ENCODE measurements at regions not wholly inside any gene's neighbourhood (a gene's known extent, or its start where the extent isn't known, plus 50 kb on each side); places are given as distances from the start of the nearest gene placed in this dataset.

DNA sequence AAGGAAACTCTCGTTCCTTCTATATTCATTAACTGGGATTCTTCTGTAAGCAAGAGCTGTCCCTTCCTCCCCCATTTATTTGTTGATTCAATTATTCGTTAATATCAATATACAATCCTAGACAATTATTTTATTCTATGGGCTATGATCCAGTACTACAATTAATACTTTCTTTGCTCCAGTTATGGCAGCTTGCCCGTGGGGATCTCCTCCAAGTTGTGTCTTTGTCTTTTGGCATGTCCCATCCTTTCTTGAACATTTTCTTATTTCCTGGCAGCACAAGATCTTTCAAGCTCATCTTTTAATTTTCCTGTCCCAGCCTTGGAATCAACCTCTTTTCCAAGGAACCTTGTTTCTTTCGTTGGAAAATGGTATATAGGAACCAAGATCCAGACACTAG, 249.3 kb downstream of the GAS1 start:
- DNase-seq: no peak

DNA sequence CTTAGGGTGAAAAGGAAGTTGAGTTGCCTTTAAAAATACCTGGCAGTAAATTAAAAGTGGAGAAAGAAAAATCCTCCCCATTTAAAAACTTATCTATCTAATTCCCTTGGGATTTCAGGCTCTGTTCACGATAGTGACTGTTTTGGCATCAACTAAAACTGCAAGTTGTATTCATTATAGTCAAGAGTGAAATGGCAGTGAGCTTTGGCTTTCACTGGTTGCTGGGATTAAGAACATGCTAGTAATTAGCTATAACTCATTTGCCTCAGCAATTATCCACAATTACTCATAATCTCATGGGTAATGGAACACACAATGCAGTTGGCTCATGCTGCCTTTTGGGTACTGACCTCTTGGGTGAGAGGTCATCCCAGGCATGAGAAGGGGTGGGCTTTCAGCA, 250.1 kb downstream of the GAS1 start:
- DNase-seq: no peak

DNA sequence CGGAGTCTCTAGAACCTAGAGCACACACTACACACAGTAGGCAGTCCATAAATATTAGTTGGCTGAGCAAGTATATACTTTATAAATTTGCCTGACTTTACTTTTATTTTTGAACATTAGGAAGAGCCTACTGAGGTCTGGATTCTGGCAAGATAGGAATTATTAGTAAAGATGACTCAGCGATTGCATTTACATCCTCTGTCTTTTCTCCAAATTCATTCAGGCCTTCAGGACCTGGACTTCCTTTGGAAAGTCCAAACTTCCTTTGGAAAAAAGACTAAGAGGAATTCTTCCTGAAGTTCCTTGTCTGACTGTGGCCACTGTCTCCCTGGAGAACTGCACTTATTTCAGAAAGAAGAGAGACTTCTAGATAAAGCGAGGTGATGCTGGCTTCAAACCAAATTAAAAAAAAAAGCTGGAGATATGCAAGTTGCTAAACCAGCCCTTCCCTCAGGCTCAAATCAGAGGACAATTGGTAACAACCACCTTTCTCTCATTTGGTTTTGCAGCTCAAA, 251.3 kb downstream of the GAS1 start:
- DNase-seq: no peak

DNA sequence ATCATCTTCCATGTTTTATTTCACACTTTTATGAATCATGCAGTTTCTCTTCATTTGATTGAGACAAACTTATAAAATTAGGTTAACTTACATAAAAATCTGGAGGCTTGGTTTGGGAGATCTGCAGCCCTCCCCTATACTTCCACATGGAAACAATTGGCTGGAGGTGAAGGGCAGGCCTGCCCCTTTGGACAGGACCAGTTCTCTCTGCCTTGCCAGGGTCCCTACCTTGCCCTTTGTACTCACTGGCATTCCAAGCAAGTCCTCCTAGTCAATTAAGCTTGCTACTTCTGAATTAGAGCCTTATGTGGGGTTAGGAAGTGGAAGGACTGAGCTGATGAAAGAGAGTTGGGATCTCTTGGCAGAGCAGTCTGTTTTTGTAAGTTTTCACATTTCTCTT, 257.3 kb downstream of the GAS1 start:
- DNase-seq: no peak

DNA sequence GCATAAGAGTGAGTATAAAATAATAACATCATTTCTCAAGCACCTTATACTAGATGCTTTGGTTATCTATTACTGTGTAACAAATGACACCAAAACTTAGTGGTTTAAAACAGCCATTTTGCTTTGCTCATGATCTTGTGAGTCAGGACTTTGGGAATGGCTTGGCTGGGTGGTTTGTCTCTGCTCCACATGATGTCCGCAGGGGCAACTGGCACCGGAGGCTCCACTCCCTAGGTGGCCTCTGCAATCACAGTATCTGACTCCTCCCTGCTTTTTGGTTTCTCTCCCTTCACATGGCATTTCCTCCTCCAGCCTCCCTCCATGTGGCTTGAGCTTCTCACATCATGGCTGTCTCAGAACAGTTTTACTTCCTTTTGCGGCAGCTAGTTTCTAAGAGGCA, 259.5 kb downstream of the GAS1 start:
- no peak for DNase-seq

DNA sequence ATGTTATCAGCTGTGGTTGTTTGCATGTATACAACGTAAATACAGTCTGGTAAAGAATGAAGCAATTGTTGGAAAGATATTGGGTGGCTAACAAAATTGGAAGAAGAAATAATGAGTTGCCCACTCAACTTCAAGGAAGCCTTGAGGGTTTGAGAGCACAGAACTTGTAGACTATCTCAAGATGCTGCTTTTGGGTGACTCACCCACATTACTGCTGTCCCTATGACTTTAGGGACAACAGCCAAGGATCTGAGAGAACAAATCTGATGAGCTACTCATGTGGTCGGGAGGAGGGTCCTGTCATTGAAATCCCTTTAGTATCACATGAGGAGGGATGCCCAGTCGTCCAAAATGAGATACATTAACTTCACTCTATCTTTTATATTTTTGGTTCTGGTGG, 261.8 kb downstream of the GAS1 start:
- no peak for DNase-seq

DNA sequence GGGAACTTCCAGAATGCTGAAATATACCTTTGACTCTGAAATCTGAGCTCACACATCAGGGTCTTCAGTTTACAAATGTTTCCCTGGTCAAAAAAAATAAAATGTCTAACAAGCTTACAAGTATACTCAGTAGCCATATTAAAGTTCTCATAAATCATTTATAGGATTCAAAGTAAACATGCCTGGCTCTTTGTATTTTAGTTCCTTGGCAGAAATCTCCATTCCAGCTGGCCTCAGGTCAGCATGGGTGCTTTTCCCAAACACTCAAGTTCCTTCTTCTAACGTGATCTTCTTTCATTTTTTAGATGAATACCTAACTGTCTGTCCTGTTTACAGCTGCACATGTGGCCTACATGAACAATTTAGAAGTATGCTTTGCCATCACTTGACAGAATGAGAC, 263.2 kb downstream of the GAS1 start:
- DNase-seq: no peak

DNA sequence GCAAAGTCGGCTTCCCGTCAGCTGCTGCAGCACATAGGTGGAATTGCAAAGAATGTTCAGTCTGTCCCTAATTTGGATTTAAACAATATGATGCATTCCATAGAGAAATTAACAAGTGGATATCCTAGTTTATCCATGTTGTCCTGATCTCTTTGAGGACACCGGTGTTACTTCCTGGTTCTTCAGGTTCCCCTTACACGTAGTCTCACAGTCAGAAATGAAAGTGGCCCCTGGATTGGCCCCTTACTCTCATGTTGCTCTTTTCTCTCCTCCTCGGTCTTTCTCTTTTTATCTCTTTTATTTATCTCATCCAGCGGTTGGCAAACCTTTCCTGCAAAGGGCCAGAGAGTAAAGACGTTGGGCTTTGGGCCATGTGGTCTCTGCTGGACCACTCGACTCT, 265.1 kb downstream of the GAS1 start:
- no peak for DNase-seq

DNA sequence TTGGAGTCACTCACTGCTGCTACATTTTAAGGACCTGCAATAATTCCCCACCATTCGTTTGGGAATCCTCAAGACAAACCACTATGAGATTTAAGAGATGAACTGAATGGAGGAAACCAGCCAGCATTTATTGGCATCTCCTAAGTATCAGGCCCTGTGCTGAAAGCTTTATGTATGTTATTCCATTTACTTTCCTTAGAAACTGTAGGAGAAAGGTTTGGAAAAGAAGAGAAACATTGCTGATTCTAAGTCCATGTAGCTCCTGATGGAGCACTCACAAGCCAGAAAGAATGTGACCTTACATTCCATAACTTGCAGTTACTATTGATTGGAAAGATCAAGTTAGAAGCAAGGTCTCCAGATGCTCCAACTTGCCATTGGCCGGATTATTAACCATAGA, 267.4 kb downstream of the GAS1 start:
- no peak for DNase-seq

DNA sequence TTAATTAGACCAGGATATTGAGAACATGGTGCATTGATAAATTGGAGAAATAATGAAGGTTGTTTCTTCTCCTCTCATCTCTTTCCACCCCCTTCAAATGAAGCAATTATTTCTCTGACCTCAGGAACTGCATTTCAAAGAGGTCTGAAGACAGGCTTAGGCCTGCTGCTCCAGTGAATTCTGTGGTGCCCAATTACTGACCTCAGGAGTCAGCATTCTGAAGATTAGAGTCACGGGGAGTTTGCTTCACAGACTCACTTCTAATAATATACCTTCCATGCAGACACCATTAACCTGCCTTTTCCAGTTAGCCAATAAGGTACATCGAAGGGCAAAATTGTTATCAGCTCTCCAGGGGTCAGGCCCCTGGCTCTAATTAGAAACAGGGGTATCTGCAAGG, 270.9 kb downstream of the GAS1 start:
- DNase-seq: no peak

DNA sequence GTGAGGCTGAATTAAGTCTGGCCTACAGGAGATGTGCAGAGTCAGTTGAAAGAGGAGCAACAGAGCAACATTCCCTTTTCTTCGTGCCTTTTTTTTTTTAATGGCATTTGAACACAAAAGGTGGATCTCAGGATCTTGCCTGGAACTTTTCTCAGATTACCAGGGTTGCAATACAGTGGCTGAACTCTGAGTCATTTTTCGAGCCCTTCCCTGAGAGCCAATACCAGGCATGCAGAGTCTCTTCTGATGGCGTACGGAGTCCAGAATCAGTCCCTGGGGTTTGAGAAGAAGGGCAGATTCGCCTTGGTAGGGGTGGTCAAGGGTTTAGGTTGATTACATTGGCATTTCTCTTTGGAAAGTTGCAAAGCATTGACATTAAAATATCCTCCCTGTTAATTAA, 271.5 kb downstream of the GAS1 start:
- no peak for DNase-seq

DNA sequence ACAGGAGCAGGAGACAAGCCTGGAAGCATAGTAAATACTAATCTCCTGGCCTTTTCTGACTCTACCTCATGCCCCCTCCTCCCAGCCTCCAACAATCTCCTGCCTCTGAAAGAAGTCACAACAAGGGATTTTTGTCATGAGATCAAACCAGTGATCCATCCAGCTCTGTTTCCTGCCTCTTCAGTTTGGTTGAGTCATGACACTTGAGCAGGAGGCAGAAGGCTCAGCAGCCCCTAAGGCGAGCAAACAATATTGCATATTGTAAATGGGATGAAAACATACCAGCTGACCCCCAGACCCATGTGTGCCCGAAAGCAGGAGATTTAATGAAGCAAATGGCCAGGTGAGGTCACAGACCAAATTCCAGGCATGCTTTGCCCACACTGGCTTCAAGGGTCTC, 272.8 kb downstream of the GAS1 start:
- DNase-seq: no peak

DNA sequence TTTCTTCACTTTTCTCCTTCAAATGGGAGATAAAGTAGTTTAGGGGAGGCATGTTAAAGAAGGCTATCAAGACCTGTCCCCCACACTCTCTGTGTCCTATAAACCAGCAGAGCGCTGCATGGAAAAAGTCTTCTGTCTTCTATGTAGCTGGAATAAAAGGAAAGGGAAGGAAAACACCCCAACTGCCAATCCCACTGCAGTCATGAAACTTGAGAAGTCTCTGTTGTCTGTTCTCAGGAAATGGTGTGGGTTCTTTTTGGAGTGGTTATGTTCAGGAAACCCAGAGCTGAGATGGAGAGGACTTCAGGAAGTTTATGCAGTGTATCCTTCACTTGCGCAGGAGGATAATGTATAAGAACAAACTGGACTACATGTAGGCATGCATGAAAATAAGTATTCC, 274.3 kb downstream of the GAS1 start:
- DNase-seq: no peak

DNA sequence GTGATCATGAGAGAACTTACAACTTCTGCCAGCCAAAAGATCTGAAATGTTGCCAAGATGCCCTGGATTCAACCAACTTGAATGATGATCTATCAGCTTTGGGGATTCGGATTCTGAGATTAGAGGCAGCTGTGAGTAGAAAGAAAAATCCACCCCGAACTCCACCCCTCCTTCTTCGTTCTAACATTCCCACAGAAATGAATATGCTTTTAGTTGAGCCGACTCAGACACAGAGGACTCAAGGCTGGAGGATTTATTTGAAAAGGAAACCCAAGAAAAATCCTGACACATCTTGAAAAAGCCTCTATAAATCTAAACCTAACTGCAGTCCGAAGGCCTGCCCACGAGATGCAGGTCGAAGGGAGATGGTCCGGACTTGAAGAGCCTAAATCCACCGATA, 275.0 kb downstream of the GAS1 start:
- no peak for DNase-seq

DNA sequence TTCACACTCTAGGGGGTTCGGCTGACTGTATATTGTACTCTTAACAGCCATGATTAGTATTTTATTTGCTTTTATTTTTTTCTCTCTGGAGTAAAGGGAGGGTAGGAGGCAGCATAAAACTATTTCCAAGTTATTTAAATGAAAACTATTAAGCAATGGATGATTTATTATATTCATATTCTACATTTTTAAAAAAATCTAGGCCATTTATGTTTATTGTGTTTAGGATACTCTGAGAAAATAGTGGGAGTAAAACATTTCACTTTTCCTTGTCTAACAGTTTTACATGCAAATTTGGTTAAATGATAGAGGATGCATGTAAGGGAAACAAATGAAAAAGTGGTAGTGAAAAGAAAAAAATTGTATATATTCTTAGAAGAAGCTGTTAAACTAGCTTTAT, 276.3 kb downstream of the GAS1 start:
- DNase-seq: no peak

DNA sequence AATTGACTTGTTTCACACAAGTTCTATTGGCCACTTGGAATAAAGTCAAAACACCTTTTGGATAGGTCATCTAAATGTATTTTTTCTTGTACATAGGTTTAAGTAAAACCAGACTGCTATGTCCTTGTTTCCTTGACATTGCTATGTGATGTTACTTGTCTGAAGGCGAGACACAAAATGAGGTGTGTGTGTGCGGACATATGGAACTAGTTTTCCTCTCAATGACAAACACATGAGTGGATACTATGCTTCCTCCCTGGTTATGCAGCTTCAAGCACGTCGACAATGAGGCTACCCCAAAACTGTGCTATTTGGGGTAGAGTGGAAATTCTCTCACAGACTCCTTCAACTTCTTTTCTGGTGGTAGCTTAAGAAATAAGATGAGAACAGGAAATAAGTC, 276.8 kb downstream of the GAS1 start:
- DNase-seq: no peak

DNA sequence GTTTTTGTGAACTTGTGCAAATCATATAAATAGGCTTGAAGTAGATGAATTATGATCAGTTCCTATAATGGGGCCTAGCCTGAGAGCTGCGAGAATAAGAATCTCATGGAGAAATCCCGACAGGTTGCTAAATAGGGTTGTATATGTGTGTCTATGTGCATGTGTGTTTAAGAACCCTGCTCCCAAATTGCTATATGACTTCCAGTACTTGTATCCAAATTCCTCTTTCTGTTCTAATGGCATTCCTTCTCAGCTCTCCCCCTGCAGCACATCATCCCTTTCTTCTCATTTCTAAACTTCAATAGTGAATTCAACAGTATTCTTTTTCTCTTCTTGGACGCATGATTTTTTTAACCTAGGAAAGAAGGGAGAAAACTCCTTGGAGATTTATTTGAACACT, 277.2 kb downstream of the GAS1 start:
- no peak for DNase-seq

DNA sequence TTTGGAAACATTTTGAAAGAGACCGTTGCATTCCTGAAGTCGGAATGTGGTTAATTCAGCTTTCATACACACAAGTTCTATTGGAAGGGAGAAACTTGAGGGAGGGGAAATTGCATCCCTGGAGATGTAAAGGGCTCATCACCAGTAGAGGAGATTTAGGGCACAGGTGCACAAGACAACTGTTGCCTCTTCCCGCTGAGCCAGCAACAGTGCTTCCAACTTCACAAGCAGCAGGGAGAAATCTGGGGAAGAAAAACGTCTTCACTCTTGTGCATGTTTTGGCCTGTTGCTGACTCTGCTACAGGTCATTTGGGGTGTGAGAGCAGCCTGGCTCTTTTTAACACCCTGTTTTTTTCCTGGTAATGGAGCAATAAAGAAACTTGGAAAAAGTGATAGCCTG, 277.9 kb downstream of the GAS1 start:
- no peak for DNase-seq

DNA sequence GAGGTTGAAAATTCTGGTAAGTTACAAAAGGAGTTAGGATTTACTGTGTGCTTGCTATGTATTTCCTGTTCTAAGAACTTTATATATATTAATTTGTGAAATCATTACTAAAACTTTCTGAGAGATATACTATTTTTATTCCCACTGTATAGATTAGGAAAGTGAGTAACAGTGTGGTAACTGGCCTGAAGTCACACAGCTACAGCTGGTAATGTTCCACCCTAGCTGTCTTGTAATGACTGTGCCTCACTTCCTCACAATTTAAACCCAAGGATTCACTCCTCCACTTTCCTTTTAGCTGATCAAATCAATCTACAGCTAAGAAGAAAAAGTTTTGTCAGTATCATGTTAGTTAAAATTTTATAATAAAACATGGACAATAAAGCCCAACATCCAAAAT, 278.8 kb downstream of the GAS1 start:
- DNase-seq: no peak

DNA sequence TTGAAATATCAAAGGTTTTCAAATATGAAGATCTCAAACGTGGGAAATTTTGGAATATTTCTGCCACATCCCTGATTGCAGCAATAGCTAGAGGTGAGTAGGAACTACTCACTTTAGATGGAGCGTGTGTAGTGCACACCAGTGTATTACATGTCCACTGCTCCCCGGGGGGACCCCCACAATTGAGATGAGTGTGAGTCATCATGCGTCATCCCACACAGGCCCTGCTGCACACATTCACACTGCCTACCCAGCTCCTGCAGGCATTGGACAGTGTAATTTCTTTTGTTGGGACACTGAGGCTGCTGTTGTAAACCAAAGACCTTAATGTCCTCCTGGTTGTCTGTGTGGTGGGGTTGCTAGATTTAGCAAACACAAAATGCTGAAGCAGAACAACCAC, 280.0 kb downstream of the GAS1 start:
- no peak for DNase-seq

DNA sequence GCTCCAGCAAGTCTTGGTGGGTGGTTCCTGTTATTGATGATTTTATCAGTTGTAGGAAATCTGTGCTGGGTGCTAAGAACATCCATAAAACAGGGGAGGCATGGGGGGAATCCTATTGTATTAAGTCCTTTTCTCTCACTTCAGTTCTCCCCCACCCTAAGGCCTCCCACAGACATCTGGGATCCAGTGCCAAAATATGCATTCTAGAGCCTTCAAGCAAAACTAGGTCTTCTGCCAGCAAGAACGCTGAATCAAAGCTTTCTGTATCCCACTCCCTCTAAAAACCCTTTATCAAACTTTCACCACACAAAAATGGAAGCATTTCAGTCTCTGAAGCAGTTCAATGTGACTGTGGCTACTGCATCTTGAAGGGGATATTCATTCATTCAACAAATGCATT, 281.9 kb downstream of the GAS1 start:
- DNase-seq: no peak

DNA sequence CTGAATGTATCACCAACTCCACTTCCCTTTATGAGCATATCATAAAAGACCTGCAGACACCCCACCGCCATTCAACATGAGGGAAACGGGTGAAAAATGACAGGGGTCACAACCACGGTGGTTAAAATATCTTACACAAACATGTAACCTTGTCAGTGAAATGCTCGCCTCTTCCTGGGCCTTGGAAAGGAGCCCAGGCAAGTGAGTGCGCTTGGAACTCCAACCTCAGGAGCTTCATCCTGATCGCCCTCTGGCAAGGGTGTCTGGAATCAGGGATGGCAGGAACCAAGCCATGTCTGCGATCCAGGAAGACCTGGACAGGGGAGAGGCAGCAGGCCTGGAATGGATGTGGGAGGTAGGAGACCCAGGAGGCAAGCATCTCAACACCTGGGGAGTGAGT, 282.7 kb downstream of the GAS1 start:
- DNase-seq: no peak

DNA sequence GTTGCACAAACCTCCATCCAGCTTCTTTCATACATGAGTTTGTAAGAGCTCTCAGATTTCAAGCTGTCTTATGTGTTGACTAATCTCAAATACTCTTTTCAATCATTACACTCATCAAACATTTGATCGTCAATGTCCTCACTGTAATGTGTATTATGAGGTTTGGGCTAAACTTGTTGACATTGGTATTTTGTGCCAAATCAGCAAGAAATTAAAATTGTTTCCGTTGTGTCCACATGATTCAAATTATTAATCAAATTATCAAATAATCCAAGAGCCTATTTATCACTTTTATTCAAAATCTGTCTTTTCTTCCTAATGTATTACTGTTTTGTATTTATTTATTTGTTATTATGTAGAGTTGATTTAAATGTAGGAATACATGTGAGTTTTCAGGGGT, 283.4 kb downstream of the GAS1 start:
- DNase-seq: no peak

DNA sequence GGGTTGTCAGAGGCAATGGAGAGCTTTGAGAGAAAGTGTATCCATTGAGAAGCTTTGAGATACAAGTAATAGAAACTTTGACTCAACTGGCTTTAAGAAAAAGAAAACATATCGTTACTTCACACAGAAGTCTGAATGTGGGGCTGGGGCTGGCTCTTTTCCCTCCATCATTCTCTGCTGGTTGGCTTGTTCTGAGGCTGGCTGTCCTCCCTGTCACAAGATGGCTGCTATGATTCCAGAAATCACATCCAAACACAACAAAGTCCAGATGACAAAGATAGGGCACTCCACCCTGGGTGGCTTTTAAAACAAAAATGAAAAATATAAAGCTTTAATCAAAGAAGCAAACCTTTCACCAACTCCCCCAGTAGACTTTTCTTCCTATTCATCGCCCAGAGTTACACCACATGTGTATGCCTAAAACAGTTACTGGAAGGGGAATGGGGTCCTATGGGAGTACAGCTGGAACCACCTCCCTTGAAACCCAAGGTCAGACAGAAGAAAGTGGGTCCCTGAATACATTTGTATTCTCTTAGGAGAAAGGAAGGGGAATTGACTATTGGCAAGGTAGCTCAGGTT, 284.3 kb downstream of the GAS1 start:
- no peak for DNase-seq
